ENCODE measurements at regions not wholly inside any gene's neighbourhood (a gene's known extent, or its start where the extent isn't known, plus 50 kb on each side); places are given as distances from the start of the nearest gene placed in this dataset.

DNA sequence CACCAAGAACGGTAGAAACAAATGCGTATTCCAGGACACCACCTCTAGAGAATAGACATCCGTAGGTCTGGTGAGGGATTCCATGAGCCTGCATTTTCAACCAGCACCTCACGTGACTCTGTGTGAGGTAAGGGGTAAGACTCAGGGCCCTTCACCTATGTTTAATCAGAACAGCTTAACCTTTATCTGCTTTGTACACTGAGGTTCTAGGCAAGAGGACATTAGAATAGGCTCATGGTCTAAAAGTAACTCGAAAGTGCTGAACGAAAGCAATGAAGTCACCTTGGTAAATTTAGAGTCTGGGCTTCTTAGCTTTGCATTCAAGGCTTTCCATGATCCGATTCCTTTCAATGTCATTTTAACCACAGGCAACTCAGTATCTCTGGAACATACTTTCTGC is 270.5 kb upstream of the CADM1 start:
- Histone ChIP-seq H3K27ac (ENCODE audit: low read depth, low read length, poor library complexity, severe bottlenecking) (no peak overlapping the region), H3K4me2 (ENCODE audit: low read length) (no peak overlapping the region), H3K4me1 (ENCODE audit: insufficient read depth, low read length, severe bottlenecking) (no peaks in the 10 kb centered on the region), H4K20me1 (ENCODE audit: insufficient read depth, low read length) (no peaks in the 10 kb centered on the region), H3K9me3 (ENCODE audit: low read length) (no peaks in the 10 kb centered on the region), H3K9me2 (ENCODE audit: low read depth, low read length) (no peaks in the 10 kb centered on the region), H3K4me3 (ENCODE audit: low read depth, low read length, poor library complexity, severe bottlenecking) (no peak overlapping the region), H3K9ac (ENCODE audit: low read length) (no peak overlapping the region), H3K79me2 (ENCODE audit: insufficient read depth, low read length) (no peaks in the 10 kb centered on the region), H3K27me3 (ENCODE audit: insufficient read depth, low read length) (no peaks in the 10 kb centered on the region), H2AFZ (ENCODE audit: low read length) (no peak overlapping the region), H3F3A (ENCODE audit: insufficient read depth, low read length) (no peaks in the 10 kb centered on the region), H3K36me3 (ENCODE audit: insufficient read depth, low read length) (no peaks in the 10 kb centered on the region)
- no peak for TF ChIP-seq EZH2 (IDR thresholded peaks at IDR 0.05; ENCODE audit: borderline replicate concordance, low read length)
- no peak for TF ChIP-seq CTCF (IDR thresholded peaks at IDR 0.05; ENCODE audit: low read length)

DNA sequence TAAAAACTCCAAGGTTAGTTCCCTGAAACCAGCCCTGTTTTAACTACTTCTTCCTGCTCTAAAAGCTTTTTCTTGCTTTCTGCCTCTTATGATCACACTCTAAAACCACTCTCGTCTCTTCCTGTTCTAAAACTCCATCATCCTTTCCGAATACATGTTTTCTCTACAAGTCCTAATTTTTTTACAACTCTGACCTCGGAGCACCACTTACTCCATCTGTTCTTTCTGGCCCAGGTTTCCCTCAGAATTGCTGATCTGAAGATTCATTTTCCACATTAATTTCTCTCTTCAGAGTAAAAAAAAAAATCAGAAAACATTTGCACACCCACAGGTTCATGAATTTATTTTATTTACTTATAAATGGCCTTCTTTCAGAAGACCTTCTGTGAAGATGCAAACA is 265.7 kb upstream of the CADM1 start:
- Histone ChIP-seq H3K27me3 (ENCODE audit: insufficient read depth, low read length) (no peaks in the 10 kb centered on the region), H3K9me3 (ENCODE audit: low read length) (no peaks in the 10 kb centered on the region), H3K27ac (ENCODE audit: low read depth, low read length, poor library complexity, severe bottlenecking) (no peak overlapping the region), H3K36me3 (ENCODE audit: insufficient read depth, low read length) (no peaks in the 10 kb centered on the region), H4K20me1 (ENCODE audit: insufficient read depth, low read length) (no peaks in the 10 kb centered on the region), H2AFZ (ENCODE audit: low read length) (no peak overlapping the region), H3F3A (ENCODE audit: insufficient read depth, low read length) (no peaks in the 10 kb centered on the region), H3K9me2 (ENCODE audit: low read depth, low read length) (no peaks in the 10 kb centered on the region), H3K4me3 (ENCODE audit: low read depth, low read length, poor library complexity, severe bottlenecking) (no peak overlapping the region), H3K4me1 (ENCODE audit: insufficient read depth, low read length, severe bottlenecking) (no peaks in the 10 kb centered on the region), H3K4me2 (ENCODE audit: low read length) (no peak overlapping the region), H3K9ac (ENCODE audit: low read length) (no peak overlapping the region), H3K79me2 (ENCODE audit: insufficient read depth, low read length) (no peaks in the 10 kb centered on the region)
- TF ChIP-seq CTCF (IDR thresholded peaks at IDR 0.05; ENCODE audit: low read length) (no peak), EZH2 (IDR thresholded peaks at IDR 0.05; ENCODE audit: borderline replicate concordance, low read length) (no peak)

DNA sequence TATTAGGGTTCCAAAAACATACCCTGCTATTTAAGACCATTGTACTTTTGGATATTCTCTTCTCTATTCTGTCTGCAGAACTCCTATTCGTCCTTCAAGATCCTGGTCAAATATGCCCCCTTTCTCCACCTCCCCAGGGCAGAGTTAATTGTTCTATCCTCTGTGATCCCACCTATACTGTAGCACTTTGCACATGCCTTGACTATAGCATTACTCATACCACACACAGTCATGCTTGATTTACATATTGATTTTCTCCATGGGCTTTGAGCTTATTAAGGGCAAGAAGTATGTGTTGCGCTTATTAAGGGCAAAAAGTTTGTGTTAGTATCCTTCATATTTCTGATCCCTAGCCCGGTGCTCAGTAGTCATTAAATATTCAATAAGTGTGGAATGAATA is 263.7 kb upstream of the CADM1 start:
- no peaks in the 10 kb centered on the region for H3K9me3 ChIP-seq (ENCODE audit: low read length)
- H3K9me2 ChIP-seq (ENCODE audit: low read depth, low read length), result no peaks in the 10 kb centered on the region
- no peaks in the 10 kb centered on the region for H3K36me3 ChIP-seq (ENCODE audit: insufficient read depth, low read length)
- no peaks in the 10 kb centered on the region for H3K79me2 ChIP-seq (ENCODE audit: insufficient read depth, low read length)
- no peaks in the 10 kb centered on the region for H4K20me1 ChIP-seq (ENCODE audit: insufficient read depth, low read length)
- no peak overlapping the region for H3K4me3 ChIP-seq (ENCODE audit: low read depth, low read length, poor library complexity, severe bottlenecking)
- H3F3A ChIP-seq (ENCODE audit: insufficient read depth, low read length), result no peaks in the 10 kb centered on the region
- TF ChIP-seq EZH2 (IDR thresholded peaks at IDR 0.05; ENCODE audit: borderline replicate concordance, low read length), result no peak
- no peak for TF ChIP-seq CTCF (IDR thresholded peaks at IDR 0.05; ENCODE audit: low read length)
- no peak overlapping the region for H3K27ac ChIP-seq (ENCODE audit: low read depth, low read length, poor library complexity, severe bottlenecking)
- no peak overlapping the region for H3K4me2 ChIP-seq (ENCODE audit: low read length)
- H3K27me3 ChIP-seq (ENCODE audit: insufficient read depth, low read length), result no peaks in the 10 kb centered on the region
- no peak overlapping the region for H2AFZ ChIP-seq (ENCODE audit: low read length)
- no peak overlapping the region for H3K9ac ChIP-seq (ENCODE audit: low read length)
- no peaks in the 10 kb centered on the region for H3K4me1 ChIP-seq (ENCODE audit: insufficient read depth, low read length, severe bottlenecking)

Measured in OCI-LY1 (cell line).